Right atrium auricular region (tissue), 2 donors: ENCODE measurements at regions not wholly inside any gene's neighbourhood (a gene's known extent, or its start where the extent isn't known, plus 50 kb on each side); places are given as distances from the start of the nearest gene placed in this dataset.

Experiments
- DNase-seq: peaks from one replicate; pipeline ENCODE4 v3.0.0-alpha.2; 2019; ENCODE audit warnings: low spot score
- H3K27ac ChIP-seq, 2 donors: fragments of 200-600 bp; sonication (generic); 1 replicate in 1 of 2; 2 replicates in 1 of 2; pipeline ENCODE4 v1.5.1; 2016 to 2019
- H3K27me3 ChIP-seq, 2 donors: fragments of 200-600 bp; sonication (generic); one replicate each; pipeline versions ENCODE4 v1.5.1 to v1.6.0; 2017 to 2019
- H3K36me3 ChIP-seq: fragments of 200-600 bp; sonication (generic); one replicate; pipeline ENCODE4 v1.5.1; 2016
- H3K4me1 ChIP-seq, 2 donors: fragments of 200-600 bp; sonication (generic); one replicate each; pipeline versions ENCODE4 v1.5.1 to v1.6.0; 2017 to 2019
- H3K4me3 ChIP-seq, 2 donors: fragments of 200-600 bp; sonication (generic); 1 replicate in 1 of 2; 2 replicates in 1 of 2; pipeline ENCODE4 v1.5.1; 2017 to 2019; ENCODE audit warnings: mild to moderate bottlenecking in 1 of 2, moderate library complexity in 1 of 2
- H3K9me3 ChIP-seq, 2 donors: fragments of 200-600 bp; sonication (generic); one replicate each; pipeline ENCODE4 v1.5.1; 2019
- CTCF ChIP-seq, 2 donors: fragments of 200-600 bp; sonication (generic); IDR thresholded peaks; one replicate each; pipeline ENCODE4 v1.5.1; 2019; ENCODE audit warnings: antibody characterized with exemption in 2 of 2

GRCh38 chr19:33938821-33939220 lies 142.2 kb downstream of the KCTD15 start:
- no peak overlapping the region for H3K4me3 ChIP-seq
- H3K36me3 ChIP-seq: no peaks in the 10 kb centered on the region
- H3K27me3 ChIP-seq: no peaks in the 10 kb centered on the region
- H3K4me1 ChIP-seq: no peaks in the 10 kb centered on the region
- no peak overlapping the region for H3K27ac ChIP-seq
- no peak for DNase-seq
- H3K9me3 ChIP-seq: peaks cover 0 to 11% of the 10 kb centered on the region in 2 donors
- no peak for TF ChIP-seq CTCF (IDR thresholded peaks at IDR 0.05)

DNA sequence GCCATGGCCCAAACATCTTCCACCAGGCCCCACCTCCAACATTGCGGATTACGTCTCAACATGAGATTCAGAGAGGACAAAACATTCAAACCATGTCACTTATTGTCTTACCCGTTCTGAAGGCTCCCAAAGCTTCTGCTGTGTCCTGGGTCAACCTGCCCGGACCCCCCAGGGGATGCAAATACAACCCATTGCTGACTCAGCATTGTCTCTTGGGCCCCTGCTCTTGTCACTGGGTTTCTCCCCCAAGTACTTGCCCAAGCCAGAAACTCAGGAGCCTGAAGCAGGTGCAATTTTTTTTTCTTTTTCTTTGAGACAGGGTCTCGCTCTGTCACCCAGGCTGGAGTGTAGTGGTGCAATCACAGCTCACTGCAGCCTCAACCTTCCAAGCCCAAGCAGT lies 144.5 kb downstream of the KCTD15 start:
- TF ChIP-seq CTCF (IDR thresholded peaks at IDR 0.05): no peak
- H3K9me3 ChIP-seq: no peaks in the 10 kb centered on the region
- no peaks in the 10 kb centered on the region for H3K27me3 ChIP-seq
- H3K4me3 ChIP-seq: no peak overlapping the region
- no peaks in the 10 kb centered on the region for H3K36me3 ChIP-seq
- H3K4me1 ChIP-seq: no peaks in the 10 kb centered on the region
- no peak overlapping the region for H3K27ac ChIP-seq
- DNase-seq: no peak

- H3K27ac ChIP-seq: no peak overlapping the region
- no peak overlapping the region for H3K4me3 ChIP-seq
- DNase-seq: peak; percentile 23
- H3K9me3 ChIP-seq: no peaks in the 10 kb centered on the region
- no peaks in the 10 kb centered on the region for H3K4me1 ChIP-seq
- TF ChIP-seq CTCF (IDR thresholded peaks at IDR 0.05): no peak
- H3K27me3 ChIP-seq: no peaks in the 10 kb centered on the region
- no peaks in the 10 kb centered on the region for H3K36me3 ChIP-seq
Measured at GRCh38 chr19:33946535-33947264, 150.0 kb downstream of the KCTD15 start.

DNA sequence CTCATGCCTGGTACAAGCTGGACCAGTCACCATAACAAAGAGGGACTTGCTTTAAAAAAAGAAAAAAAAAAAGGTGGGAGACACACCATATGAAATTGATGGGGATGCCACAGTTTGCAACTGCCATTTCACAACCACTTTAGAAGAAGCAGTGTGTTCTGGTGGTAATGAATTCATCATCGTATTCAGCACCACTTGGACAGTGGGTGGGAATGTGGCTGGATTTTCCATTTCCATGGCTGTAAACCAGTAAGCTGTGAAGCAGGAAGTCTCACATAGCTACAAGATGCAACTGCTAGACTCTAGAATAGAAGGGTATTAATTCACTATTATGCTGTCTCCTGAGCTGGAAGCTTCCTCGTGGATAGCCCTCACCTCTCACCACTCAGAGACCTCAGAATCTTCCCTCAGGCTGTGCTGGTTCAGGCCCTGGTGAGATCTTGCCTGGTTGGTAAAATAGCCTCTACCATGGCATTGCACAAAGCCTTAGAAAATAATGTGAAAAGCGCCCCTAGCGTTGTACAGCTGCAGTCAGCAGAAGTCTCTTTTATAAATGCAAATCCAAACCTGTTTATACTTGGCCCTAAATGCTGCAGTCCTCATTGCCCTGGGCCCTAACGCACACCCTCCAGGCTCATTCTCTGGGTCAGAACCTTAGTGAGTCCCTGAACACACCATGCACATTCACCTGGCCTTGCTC lies 150.7 kb downstream of the KCTD15 start:
- no peak for DNase-seq
- H3K36me3 ChIP-seq: no peaks in the 10 kb centered on the region
- TF ChIP-seq CTCF (IDR thresholded peaks at IDR 0.05): no peak
- H3K4me1 ChIP-seq: no peaks in the 10 kb centered on the region
- no peak overlapping the region for H3K27ac ChIP-seq
- H3K27me3 ChIP-seq: no peaks in the 10 kb centered on the region
- no peak overlapping the region for H3K4me3 ChIP-seq
- no peaks in the 10 kb centered on the region for H3K9me3 ChIP-seq

DNA sequence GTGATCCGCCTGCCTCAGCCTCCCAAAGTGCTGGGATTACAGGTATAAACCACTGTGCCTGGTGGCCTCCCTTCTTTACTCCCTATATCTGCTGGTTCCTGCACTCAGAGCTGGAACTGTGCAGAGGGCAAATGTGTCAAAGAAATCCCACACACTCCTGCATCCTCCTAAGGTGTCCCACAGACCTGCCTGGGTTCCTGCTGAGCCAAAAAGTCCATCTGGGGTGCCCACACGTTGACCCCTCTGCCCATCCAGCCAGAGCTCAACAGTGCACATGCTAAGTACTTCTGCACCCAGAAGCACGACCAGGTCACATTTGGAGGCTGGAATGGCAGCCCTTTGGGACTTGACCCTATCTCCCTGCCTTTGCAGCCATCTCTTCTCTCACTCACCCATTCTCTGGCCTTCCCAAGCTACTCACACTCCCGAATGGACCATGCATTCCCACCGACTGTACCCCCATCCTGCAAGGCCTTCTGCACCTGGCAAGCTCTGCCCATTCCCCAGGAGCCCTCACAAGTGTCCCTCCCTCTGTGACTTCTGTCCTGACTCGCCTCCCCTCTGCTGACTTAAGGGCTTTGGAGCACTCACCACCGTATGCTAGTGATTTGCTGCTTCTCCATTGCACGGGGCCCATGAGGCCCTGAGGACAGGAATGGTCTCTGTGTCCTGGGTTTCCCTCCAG lies 152.1 kb downstream of the KCTD15 start:
- H3K4me3 ChIP-seq: no peak overlapping the region
- no peaks in the 10 kb centered on the region for H3K4me1 ChIP-seq
- no peaks in the 10 kb centered on the region for H3K27me3 ChIP-seq
- no peaks in the 10 kb centered on the region for H3K9me3 ChIP-seq
- H3K27ac ChIP-seq: no peak overlapping the region
- peak; percentile 38 for DNase-seq
- no peak for TF ChIP-seq CTCF (IDR thresholded peaks at IDR 0.05)
- no peaks in the 10 kb centered on the region for H3K36me3 ChIP-seq
